ENCODE measurements at regions not wholly inside any gene's neighbourhood (a gene's known extent, or its start where the extent isn't known, plus 50 kb on each side); places are given as distances from the start of the nearest gene placed in this dataset. TPM values are rescaled to one million over a fixed set of nuclear protein-coding genes. Genes with fewer than 3 reads are reported as not detected.

DNA sequence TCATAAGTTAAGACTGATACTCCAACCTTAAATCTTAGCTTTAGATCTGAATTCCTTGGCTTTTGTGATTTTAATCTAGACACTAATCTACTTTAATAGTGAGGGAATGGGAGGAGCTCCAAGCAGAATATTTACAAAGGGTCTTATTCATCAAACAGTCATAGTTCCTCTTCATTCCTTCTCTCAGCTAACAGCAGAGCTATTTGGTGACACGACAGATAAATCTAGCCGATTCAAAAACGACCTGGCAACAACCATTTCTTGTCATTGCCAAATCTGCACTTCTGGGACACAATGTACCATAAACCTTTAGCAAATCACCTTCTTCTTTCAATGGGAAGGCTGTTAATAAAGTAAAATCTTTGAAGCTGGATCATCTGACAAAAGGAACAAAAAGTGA is 52.8 kb upstream of the FOXD3 start (continued):
- no peak for TF ChIP-seq ZMIZ1 (IDR thresholded peaks at IDR 0.05; ENCODE audit: low read depth in 2 of 2, low read length in 2 of 2)
- no peak for TF ChIP-seq POLR2B (IDR thresholded peaks at IDR 0.05; ENCODE audit: low read depth, partially characterized antibody)
- no peak for TF ChIP-seq KLF10 (CRISPR knock-in tag; IDR thresholded peaks at IDR 0.05)
- TF ChIP-seq ZBTB17 (CRISPR knock-in tag; IDR thresholded peaks at IDR 0.05), result no peak
- no peak for TF ChIP-seq ZNF24 (IDR thresholded peaks at IDR 0.05)
- TF ChIP-seq ZNF12 (CRISPR knock-in tag; IDR thresholded peaks at IDR 0.05), result no peak
- TF ChIP-seq, protein P1, sequence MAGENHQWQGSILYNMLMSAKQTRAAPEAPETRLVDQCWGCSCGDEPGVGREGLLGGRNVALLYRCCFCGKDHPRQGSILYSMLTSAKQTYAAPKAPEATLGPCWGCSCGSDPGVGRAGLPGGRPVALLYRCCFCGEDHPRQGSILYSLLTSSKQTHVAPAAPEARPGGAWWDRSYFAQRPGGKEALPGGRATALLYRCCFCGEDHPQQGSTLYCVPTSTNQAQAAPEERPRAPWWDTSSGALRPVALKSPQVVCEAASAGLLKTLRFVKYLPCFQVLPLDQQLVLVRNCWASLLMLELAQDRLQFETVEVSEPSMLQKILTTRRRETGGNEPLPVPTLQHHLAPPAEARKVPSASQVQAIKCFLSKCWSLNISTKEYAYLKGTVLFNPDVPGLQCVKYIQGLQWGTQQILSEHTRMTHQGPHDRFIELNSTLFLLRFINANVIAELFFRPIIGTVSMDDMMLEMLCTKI (IDR thresholded peaks at IDR 0.05; ENCODE audit: partially characterized antibody), result no peak

Small RNA genes in the stretch of these regions (small RNA-seq; reads per million reads assigned to genes)
- not detected for gene RNA5SP49

Measured in K562 (cell line).